AG04450 (cell line): ENCODE measurements at regions not wholly inside any gene's neighbourhood (a gene's known extent, or its start where the extent isn't known, plus 50 kb on each side); places are given as distances from the start of the nearest gene placed in this dataset.

Source experiments
- CTCF ChIA-PET: fragments of 300-600, 350-600 bp; formaldehyde crosslinking; extraction: SDS; loops from one replicate; lab custom pipeline; 2022; ENCODE audit warnings: antibody characterized with exemption, inconsistent platforms; lab: Charles Lee
- POLR2A ChIA-PET: fragments of 350-600 bp; formaldehyde crosslinking; extraction: SDS; loops from one replicate; lab custom pipeline; 2021; ENCODE audit warnings: antibody characterized with exemption, inconsistent platforms; lab: Yijun Ruan, JAX
- DNase-seq: peaks from one replicate; pipeline ENCODE4 v3.0.0-alpha.2; 2011; ENCODE audit warnings: low read depth, low spot score
- H3K27ac ChIP-seq: one replicate; pipeline ENCODE4 v1.5.1; 2012; ENCODE audit warnings: low read depth, low read length, control low read depth
- H3K27me3 ChIP-seq: one replicate; pipeline ENCODE4 v1.6.0; 2012; ENCODE audit warnings: low read length; ENCODE audit not compliant: control insufficient read depth, insufficient read depth
- H3K4me3 ChIP-seq: 2 replicates; pipeline ENCODE4 v1.5.1; 2011; ENCODE audit warnings: mild to moderate bottlenecking, low read depth, low read length, control low read depth
- H3K9me3 ChIP-seq: 2 replicates; pipeline ENCODE4 v1.5.1; 2012; ENCODE audit warnings: low read length; ENCODE audit not compliant: control insufficient read depth, insufficient read depth
- TF ChIP-seq, protein P1 (sequence below): IDR thresholded peaks from 2 replicates; pipeline ENCODE4 v1.5.1; 2011; ENCODE audit warnings: low read depth, low read length, control low read depth, inconsistent platforms

DNA sequence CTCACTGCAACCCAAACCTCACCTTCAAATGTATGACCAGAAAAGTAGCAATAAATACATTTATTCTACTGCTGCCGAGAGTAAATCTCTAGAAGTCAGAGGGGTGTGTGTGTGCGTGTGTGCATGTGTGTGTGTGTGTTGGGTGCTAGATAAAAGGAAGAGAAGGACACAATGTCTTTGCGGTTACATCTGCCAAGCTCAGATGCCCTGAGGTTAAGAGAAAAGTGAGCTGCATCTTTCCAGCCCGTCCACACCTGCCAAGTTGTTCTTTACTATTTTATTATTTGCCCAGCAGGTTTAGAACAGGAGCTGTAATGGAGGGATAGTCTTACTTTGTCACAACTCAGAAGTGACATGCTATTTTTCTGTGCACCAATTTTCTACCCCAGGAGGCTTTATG lies 54.5 kb upstream of the ANKFN1 start:
- no peaks in the 10 kb centered on the region for H3K9me3 ChIP-seq
- peaks cover 2% of the 10 kb centered on the region for H3K27me3 ChIP-seq
- TF ChIP-seq, protein P1, sequence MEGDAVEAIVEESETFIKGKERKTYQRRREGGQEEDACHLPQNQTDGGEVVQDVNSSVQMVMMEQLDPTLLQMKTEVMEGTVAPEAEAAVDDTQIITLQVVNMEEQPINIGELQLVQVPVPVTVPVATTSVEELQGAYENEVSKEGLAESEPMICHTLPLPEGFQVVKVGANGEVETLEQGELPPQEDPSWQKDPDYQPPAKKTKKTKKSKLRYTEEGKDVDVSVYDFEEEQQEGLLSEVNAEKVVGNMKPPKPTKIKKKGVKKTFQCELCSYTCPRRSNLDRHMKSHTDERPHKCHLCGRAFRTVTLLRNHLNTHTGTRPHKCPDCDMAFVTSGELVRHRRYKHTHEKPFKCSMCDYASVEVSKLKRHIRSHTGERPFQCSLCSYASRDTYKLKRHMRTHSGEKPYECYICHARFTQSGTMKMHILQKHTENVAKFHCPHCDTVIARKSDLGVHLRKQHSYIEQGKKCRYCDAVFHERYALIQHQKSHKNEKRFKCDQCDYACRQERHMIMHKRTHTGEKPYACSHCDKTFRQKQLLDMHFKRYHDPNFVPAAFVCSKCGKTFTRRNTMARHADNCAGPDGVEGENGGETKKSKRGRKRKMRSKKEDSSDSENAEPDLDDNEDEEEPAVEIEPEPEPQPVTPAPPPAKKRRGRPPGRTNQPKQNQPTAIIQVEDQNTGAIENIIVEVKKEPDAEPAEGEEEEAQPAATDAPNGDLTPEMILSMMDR = no peak
- no peak for DNase-seq
- no peak overlapping the region for H3K27ac ChIP-seq
- ChIA-PET POLR2A (no interaction called here), CTCF (interaction anchor here (0.6 kb wide), 1 partner anchor 599 kb away, joined by 4 read pairs; no protein-coding TSS in a partner anchor)
- no peak overlapping the region for H3K4me3 ChIP-seq

DNA sequence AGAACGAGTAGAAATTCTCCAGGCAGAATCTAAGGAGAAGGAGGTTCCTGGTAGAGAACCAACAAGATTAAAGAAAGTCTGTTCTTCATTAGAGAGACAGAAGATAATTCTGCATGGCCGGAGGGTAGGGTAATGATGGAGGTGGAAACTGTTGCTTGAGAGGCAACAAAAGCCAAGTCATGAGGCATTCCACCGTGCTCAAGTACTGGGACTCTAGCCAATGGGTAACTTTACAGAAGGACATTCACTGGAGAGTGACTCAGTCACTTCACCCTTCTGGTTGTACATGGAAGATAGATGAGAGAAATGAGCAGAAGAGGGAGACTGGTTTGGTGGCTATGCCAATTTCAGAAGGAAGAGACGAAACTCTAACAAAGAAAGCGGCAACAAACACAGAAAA lies 53.6 kb upstream of the ANKFN1 start:
- Histone ChIP-seq H3K27ac (no peak overlapping the region), H3K27me3 (peaks cover 4% of the 10 kb centered on the region), H3K9me3 (no peaks in the 10 kb centered on the region), H3K4me3 (no peak overlapping the region)
- DNase-seq = no peak
- POLR2A ChIA-PET = no interaction called here
- CTCF ChIA-PET = interaction anchor here (0.8 kb wide), 1 partner anchor 27 kb away, joined by 3 read pairs; no protein-coding TSS in a partner anchor
- TF ChIP-seq, protein P1 = no peak
